Ascending aorta (tissue), 2 donors: ENCODE measurements at regions not wholly inside any gene's neighbourhood (a gene's known extent, or its start where the extent isn't known, plus 50 kb on each side); places are given as distances from the start of the nearest gene placed in this dataset.
A peak's percentile ranks its signal among the peaks of the same experiment; 100 is the strongest.

Source experiments
- DNase-seq, 2 donors: peaks; one replicate each; pipeline ENCODE4 v3.0.0-alpha.2; 2019; ENCODE audit warnings: low spot score in 2 of 2
- H3K27ac ChIP-seq, 2 donors: fragments of 200-600 bp; sonication (generic); one replicate each; pipeline ENCODE4 v1.5.1; 2016 to 2017; ENCODE audit warnings: mild to moderate bottlenecking in 1 of 2
- H3K27me3 ChIP-seq: fragments of 200-600 bp; sonication (generic); one replicate; pipeline ENCODE4 v1.5.1; 2017
- H3K36me3 ChIP-seq, 2 donors: fragments of 200-600 bp; sonication (generic); one replicate each; pipeline ENCODE4 v1.5.1; 2016
- H3K4me1 ChIP-seq, 2 donors: fragments of 200-600 bp; sonication (generic); one replicate each; pipeline ENCODE4 v1.5.1; 2016 to 2017; ENCODE audit warnings: mild to moderate bottlenecking in 1 of 2
- H3K4me3 ChIP-seq, 2 donors: fragments of 200-600 bp; sonication (generic); one replicate each; pipeline ENCODE4 v1.5.1; 2016 to 2017; ENCODE audit warnings: mild to moderate bottlenecking in 1 of 2
- H3K9me3 ChIP-seq, 2 donors: fragments of 200-600 bp; sonication (generic); one replicate each; pipeline ENCODE4 v1.5.1; 2016
- intact Hi-C: fragments of 100-400 bp; cut with DNase I; formaldehyde crosslinking; loops from one replicate; pipeline ENCODE4 v1.15.1; 2023
- TF ChIP-seq, protein P1 (sequence below), 3 experiments: fragments of 200-600 bp in 2 of 3; fragments of 450-650 bp in 1 of 3; sonication (generic) in 2 of 3; IDR thresholded peaks; one replicate each; pipeline ENCODE4 v1.5.1; 2016 to 2019; ENCODE audit warnings: antibody characterized with exemption in 3 of 3, mild to moderate bottlenecking in 1 of 3, moderate library complexity in 1 of 3

DNA sequence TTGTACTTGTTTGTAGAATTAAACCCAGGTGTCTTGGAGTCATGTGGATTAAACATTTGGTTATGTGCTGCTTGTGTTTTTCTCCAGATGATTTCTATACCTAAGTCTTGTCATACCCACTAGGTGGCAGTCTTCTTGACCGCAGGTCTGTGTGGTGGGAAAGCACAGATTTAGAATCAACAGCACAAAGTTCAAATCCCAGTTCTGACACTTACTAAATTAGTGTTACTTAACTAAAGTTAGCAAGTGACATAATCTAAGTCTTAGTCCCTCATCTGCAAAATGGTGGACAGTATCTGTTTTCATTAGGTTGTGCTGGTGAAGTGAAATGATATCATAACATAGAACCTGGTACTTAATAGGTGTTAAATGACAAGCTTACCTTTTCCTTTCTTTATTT, 151.0 kb upstream of the ARHGAP5 start:
- TF ChIP-seq, protein P1, sequence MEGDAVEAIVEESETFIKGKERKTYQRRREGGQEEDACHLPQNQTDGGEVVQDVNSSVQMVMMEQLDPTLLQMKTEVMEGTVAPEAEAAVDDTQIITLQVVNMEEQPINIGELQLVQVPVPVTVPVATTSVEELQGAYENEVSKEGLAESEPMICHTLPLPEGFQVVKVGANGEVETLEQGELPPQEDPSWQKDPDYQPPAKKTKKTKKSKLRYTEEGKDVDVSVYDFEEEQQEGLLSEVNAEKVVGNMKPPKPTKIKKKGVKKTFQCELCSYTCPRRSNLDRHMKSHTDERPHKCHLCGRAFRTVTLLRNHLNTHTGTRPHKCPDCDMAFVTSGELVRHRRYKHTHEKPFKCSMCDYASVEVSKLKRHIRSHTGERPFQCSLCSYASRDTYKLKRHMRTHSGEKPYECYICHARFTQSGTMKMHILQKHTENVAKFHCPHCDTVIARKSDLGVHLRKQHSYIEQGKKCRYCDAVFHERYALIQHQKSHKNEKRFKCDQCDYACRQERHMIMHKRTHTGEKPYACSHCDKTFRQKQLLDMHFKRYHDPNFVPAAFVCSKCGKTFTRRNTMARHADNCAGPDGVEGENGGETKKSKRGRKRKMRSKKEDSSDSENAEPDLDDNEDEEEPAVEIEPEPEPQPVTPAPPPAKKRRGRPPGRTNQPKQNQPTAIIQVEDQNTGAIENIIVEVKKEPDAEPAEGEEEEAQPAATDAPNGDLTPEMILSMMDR (IDR thresholded peaks at IDR 0.05), result peak in 2 of 3 experiments; percentile 12 to 41
- H3K36me3 ChIP-seq, result no peaks in the 10 kb centered on the region
- H3K4me1 ChIP-seq, result peaks cover 0 to 5% of the 10 kb centered on the region in 2 donors
- no peak overlapping the region for H3K4me3 ChIP-seq
- no peaks in the 10 kb centered on the region for H3K9me3 ChIP-seq
- H3K27ac ChIP-seq, result no peak overlapping the region
- H3K27me3 ChIP-seq, result no peaks in the 10 kb centered on the region
- no peak for DNase-seq
- intact Hi-C loops, result loop anchor here (5.0 kb wide), 1 partner anchor 326 kb away; no protein-coding TSS in a partner anchor

DNA sequence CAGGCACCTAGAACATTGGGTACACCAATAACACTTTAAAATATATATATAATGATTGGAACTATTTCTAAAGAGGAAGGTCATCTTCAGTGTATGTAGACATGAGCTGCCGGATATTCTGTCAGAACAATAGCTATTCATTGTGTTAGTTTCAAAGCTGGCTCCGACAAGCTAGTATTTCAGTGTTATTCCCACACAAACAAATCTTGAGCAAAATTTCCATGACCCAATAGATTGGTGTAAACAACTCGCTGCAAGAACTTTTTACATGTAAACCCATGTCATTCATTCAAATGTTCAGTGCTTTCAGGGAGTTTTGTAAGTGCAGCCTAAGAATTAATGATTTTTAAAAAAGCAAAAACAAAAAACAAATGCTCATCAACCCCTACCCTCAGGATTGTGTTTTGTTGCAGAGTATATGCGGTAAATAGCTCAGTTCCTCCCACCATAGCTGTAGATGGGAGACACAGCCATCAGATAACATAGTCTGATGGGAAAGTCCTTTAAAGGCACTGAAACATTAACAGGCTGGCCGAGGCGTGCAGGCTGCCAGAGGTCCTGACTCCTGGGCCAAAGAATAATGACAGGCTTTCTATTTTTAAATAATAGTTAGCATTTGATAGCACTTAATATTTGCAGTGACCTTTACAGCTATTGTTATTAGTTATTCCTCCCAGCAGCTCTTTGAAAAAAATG, 150.3 kb upstream of the ARHGAP5 start:
- DNase-seq, result no peak
- TF ChIP-seq, protein P1 (IDR thresholded peaks at IDR 0.05), result no peak
- no peak overlapping the region for H3K4me3 ChIP-seq
- intact Hi-C loops, result loop anchor here (5.0 kb wide), 1 partner anchor 326 kb away; no protein-coding TSS in a partner anchor
- H3K27ac ChIP-seq, result peak overlapping the region; percentile 23 to 55
- peaks cover 0 to 5% of the 10 kb centered on the region in 2 donors for H3K4me1 ChIP-seq
- no peaks in the 10 kb centered on the region for H3K9me3 ChIP-seq
- no peaks in the 10 kb centered on the region for H3K27me3 ChIP-seq
- no peaks in the 10 kb centered on the region for H3K36me3 ChIP-seq

DNA sequence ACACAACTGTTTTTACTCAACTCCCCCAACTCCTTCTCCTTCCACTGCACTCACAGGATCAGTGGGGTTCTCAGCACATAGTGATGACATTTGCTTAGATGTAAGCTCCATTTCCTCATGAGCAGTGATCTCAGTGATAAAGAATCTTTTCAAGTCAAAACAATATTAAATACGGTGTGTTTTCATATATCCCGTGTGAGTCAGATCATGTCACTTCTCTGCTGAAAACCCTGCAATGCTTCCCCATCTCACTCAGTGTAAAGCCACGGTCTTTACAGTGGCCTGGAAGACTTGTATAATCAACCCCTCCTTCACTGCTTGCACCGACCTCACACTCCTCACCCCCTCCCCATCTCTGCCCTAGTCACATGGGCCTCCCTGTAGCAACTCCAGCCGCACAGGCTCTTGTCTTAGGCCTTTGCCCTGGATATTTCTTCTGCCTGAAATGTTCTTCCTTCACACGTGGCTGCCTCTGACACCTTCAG, 149.7 kb upstream of the ARHGAP5 start:
- H3K4me3 ChIP-seq, result no peak overlapping the region
- intact Hi-C loops, result loop anchor here (5.0 kb wide), 1 partner anchor 325 kb away; no protein-coding TSS in a partner anchor
- TF ChIP-seq, protein P1 (IDR thresholded peaks at IDR 0.05), result no peak

DNA sequence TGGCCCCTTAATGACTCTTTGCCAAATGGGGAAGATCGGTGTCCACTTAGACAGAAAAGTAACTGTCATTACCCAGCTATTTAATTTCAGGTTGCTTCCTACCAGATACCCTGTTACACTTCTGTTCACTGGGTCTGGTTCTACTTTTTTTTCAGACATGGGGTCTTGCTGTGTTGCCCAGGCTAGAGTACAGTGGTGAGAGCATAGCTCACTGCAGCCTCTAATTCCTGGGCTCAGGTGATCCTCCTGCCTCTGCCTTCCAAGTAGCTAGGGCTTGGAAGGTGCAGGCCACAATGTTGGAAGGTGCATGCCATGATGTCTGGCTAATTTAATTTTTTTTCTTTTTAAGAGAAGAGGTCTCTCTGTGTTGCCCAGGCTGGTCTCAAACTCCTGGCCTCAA, 147.0 kb upstream of the ARHGAP5 start:
- Histone ChIP-seq H3K27ac (no peak overlapping the region), H3K36me3 (no peaks in the 10 kb centered on the region), H3K27me3 (no peaks in the 10 kb centered on the region), H3K4me3 (no peak overlapping the region), H3K4me1 (peaks cover 0 to 5% of the 10 kb centered on the region in 2 donors), H3K9me3 (no peaks in the 10 kb centered on the region)
- TF ChIP-seq, protein P1 (IDR thresholded peaks at IDR 0.05), result no peak
- no peak for DNase-seq
- intact Hi-C loops, result no loop called here

More for the DNA sequence above, 149.7 kb upstream of the ARHGAP5 start:
- no peak for DNase-seq
- peak overlapping the region; percentile 23 to 55 for H3K27ac ChIP-seq
- no peaks in the 10 kb centered on the region for H3K36me3 ChIP-seq
- H3K27me3 ChIP-seq, result no peaks in the 10 kb centered on the region
- H3K9me3 ChIP-seq, result no peaks in the 10 kb centered on the region
- peaks cover 0 to 5% of the 10 kb centered on the region in 2 donors for H3K4me1 ChIP-seq

DNA sequence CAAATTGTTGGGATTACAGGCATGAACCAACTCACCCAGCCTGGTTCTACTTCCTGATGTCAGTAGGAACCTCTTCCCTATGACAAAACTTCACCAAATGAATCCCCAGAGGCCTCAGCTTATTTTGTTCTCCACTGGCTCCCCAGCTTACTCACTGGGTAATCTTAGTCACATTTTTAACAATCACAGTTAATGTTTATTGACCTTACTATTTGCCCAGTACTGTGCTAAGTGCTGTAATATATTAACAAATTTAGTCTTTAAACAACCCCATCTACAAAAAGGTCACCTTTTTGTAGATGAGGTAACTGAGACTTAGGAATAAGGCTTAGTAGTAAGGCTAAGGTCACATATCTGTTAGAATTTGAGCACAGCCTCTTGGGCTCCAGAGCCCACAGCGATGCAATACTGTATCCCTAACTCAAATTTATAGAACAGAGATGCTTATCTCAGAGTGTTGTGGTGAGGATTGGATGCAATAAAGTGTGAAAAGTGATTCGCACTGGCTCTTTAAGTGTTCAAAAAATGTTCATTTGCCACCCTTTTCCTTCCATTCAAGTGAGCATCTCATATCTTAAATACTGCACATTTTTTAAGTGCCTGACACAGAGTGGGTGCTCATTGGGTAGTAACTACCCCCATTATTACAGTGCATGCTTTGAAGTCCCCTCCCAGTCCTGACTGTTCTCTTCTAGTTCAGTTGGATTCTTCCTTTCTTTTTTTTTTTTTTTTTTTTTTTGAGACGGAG, 146.4 kb upstream of the ARHGAP5 start:
- Histone ChIP-seq H3K9me3 (no peaks in the 10 kb centered on the region), H3K36me3 (no peaks in the 10 kb centered on the region), H3K27me3 (no peaks in the 10 kb centered on the region), H3K27ac (no peak overlapping the region), H3K4me3 (no peak overlapping the region), H3K4me1 (peaks cover 0 to 5% of the 10 kb centered on the region in 2 donors)
- DNase-seq, result no peak
- TF ChIP-seq, protein P1 (IDR thresholded peaks at IDR 0.05), result no peak
- intact Hi-C loops, result no loop called here
